ENCODE measurements at regions not wholly inside any gene's neighbourhood (a gene's known extent, or its start where the extent isn't known, plus 50 kb on each side); places are given as distances from the start of the nearest gene placed in this dataset.

DNA sequence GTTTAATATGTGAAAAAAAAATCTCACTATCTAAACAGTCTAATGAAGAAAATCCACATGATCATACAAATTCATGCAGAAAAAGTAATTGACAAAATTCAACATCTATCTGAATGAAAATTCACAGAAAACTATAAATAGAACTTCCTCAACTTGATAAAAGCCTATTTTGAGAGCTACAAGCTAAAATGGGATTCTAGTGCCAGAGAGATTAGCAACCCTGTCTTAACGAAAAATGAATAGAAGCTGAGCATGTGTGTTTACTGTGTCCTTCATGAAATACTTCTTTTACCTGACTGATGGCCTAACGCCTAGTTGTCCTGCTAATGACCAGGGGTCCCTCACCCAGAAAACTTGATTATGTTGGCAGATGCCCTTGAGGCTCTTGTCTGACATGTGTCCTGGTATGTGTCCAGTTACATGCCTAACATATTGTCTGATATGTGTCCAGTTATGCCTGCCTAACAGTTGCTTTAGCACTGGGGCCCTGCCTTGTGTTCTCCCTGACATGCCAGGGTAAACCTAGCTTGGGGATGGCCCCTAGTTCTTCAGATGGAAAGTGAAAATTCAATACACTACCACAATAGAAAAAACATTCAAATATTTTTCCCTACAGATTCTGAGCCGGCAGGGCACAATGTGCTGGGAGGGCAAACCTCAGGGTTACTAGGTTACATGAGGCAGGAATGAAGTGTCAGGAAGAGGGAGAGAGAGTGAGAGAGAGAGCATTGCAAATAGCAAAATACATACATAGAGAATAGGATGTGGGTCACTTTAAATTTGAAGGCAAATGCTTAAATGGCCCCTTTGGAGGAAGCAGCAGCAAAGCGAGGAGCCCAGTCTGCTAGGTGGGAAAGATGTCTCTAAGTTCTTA lies 834.0 kb downstream of the CDH11 start:
- H3K9me3 ChIP-seq, result no peaks in the 10 kb centered on the region
- H3K4me1 ChIP-seq, result no peaks in the 10 kb centered on the region
- intact Hi-C loops (cut with DNase I; ENCODE audit: low total_unique reads), result no loop called here
- DNase-seq, result no peak
- H3K27me3 ChIP-seq, result no peaks in the 10 kb centered on the region
- 71 to 79% methylated on average over 4 of the region's 4 CpGs for WGBS, 2 donors (ENCODE audit: low coverage in 1 of 2)
- H3K27ac ChIP-seq, result no peak overlapping the region
- no peaks in the 10 kb centered on the region for H3K36me3 ChIP-seq
- in situ Hi-C loops (cut with MboI; ENCODE audit: low pct_ligation_motif_present in 1 of 4, low pct_unique_long_range_greater_than_20kb in 1 of 4, low sequenced_read_pairs in 3 of 4), result no loop called here
- no peak overlapping the region for H3K4me3 ChIP-seq
- TF ChIP-seq CTCF (IDR thresholded peaks at IDR 0.05), result no peak
- TF ChIP-seq POLR2AphosphoS5 (IDR thresholded peaks at IDR 0.05), result no peak
- no peak for TF ChIP-seq EP300 (IDR thresholded peaks at IDR 0.05; ENCODE audit: low read depth)
- TF ChIP-seq POLR2A (IDR thresholded peaks at IDR 0.05), result no peak

DNA sequence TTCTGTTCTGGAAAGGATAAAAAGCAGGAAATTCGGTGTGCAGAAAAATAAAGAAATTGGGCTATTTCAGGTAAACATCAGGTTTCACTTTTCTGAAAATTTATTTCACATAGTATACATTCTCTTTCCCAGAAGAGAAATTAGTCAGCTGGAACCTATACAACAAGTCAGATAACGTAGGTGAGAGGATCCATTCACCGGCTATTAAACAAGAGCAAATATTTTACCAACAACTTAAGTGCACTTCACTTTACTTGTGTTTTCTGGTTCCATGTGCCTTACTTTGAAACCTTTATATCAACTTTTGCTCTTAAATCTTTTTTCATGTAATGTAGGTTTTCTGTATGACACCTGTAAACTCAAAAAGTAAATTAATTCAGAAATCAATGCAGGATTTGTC lies 839.7 kb downstream of the CDH11 start:
- H3K27me3 ChIP-seq, result no peaks in the 10 kb centered on the region
- no peaks in the 10 kb centered on the region for H3K9me3 ChIP-seq
- in situ Hi-C loops (cut with MboI; ENCODE audit: low pct_ligation_motif_present in 1 of 4, low pct_unique_long_range_greater_than_20kb in 1 of 4, low sequenced_read_pairs in 3 of 4) (no loop called here), intact Hi-C loops (cut with DNase I; ENCODE audit: low total_unique reads) (no loop called here)
- H3K27ac ChIP-seq, result no peak overlapping the region
- H3K4me1 ChIP-seq, result no peaks in the 10 kb centered on the region
- no peak for DNase-seq
- H3K36me3 ChIP-seq, result no peaks in the 10 kb centered on the region
- no peak for TF ChIP-seq CTCF (IDR thresholded peaks at IDR 0.05)
- no peak for TF ChIP-seq POLR2A (IDR thresholded peaks at IDR 0.05)
- WGBS, 2 donors (ENCODE audit: low coverage in 1 of 2), result 58 to 60% methylated on average over 3 of the region's 3 CpGs
- no peak overlapping the region for H3K4me3 ChIP-seq

- 82% methylated on average over 8 to 9 of the region's 9 CpGs for WGBS, 2 donors (ENCODE audit: low coverage in 1 of 2)
- no peaks in the 10 kb centered on the region for H3K9me3 ChIP-seq
- intact Hi-C loops (cut with DNase I; ENCODE audit: low total_unique reads), result no loop called here
These were observed 841.5 kb downstream of the CDH11 start for GRCh38 chr16:64280317-64280716.

DNA sequence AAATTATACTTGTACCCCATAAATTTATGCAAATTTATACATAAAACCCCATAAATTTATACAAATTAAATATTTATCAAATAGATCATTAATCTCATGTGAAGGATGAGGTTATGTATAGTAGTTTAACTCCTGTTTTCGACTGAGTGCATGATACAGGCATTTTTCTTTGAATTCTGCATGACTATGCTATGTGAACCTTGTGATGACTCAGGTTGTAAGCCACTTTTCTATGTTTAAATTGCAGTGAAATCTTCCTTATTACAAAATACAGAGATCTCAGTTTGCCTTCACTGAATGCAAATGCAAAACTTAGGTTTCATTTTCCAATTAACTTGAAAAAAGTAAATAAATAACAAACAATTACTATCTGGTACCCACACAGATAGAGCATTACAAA lies 843.7 kb downstream of the CDH11 start:
- in situ Hi-C loops (cut with MboI; ENCODE audit: low pct_ligation_motif_present in 1 of 4, low pct_unique_long_range_greater_than_20kb in 1 of 4, low sequenced_read_pairs in 3 of 4), result no loop called here
- 57 to 74% methylated on average over 1 of the region's 1 CpG for WGBS, 2 donors (ENCODE audit: low coverage in 1 of 2)
- TF ChIP-seq POLR2A (IDR thresholded peaks at IDR 0.05), result no peak
- no peak for TF ChIP-seq CTCF (IDR thresholded peaks at IDR 0.05)
- TF ChIP-seq POLR2AphosphoS5 (IDR thresholded peaks at IDR 0.05), result no peak
- no peak for TF ChIP-seq EP300 (IDR thresholded peaks at IDR 0.05; ENCODE audit: low read depth)

More at GRCh38 chr16:64280317-64280716, 841.5 kb downstream of the CDH11 start:
- no peak for TF ChIP-seq EP300 (IDR thresholded peaks at IDR 0.05; ENCODE audit: low read depth)
- no peak for TF ChIP-seq POLR2AphosphoS5 (IDR thresholded peaks at IDR 0.05)
- no peak for TF ChIP-seq CTCF (IDR thresholded peaks at IDR 0.05)
- no peak for TF ChIP-seq POLR2A (IDR thresholded peaks at IDR 0.05)
- Histone ChIP-seq H3K27me3 (no peaks in the 10 kb centered on the region), H3K27ac (no peak overlapping the region), H3K4me3 (no peak overlapping the region), H3K4me1 (no peaks in the 10 kb centered on the region), H3K36me3 (no peaks in the 10 kb centered on the region)
- no peak for DNase-seq
- in situ Hi-C loops (cut with MboI; ENCODE audit: low pct_ligation_motif_present in 1 of 4, low pct_unique_long_range_greater_than_20kb in 1 of 4, low sequenced_read_pairs in 3 of 4), result no loop called here

More for the DNA sequence above, 843.7 kb downstream of the CDH11 start:
- no peak for DNase-seq
- H3K27ac ChIP-seq, result no peak overlapping the region
- no peaks in the 10 kb centered on the region for H3K27me3 ChIP-seq
- H3K4me1 ChIP-seq, result no peaks in the 10 kb centered on the region
- no peak overlapping the region for H3K4me3 ChIP-seq
- H3K36me3 ChIP-seq, result no peaks in the 10 kb centered on the region
- H3K9me3 ChIP-seq, result no peaks in the 10 kb centered on the region
- intact Hi-C loops (cut with DNase I; ENCODE audit: low total_unique reads), result no loop called here

Measured in transverse colon (tissue), 4 donors.